ENCODE measurements at regions not wholly inside any gene's neighbourhood (a gene's known extent, or its start where the extent isn't known, plus 50 kb on each side); places are given as distances from the start of the nearest gene placed in this dataset.

GRCh38 chr7:25765110-25765655 is 386.8 kb upstream of the NFE2L3 start:
- DNase-seq (ENCODE audit: extremely low spot score) = no peak
- Histone ChIP-seq H3K4me3 (ENCODE audit: low read depth, low read length) (no peak overlapping the region), H3K27ac (ENCODE audit: low read depth) (no peak overlapping the region), H3K36me3 (ENCODE audit: insufficient read depth) (no peaks in the 10 kb centered on the region), H3K4me1 (ENCODE audit: insufficient read depth) (no peaks in the 10 kb centered on the region)
- WGBS = 81% methylated on average over 2 of the region's 2 CpGs

GRCh38 chr7:25770235-25770634 is 381.8 kb upstream of the NFE2L3 start:
- no peak for DNase-seq (ENCODE audit: extremely low spot score)
- 40% methylated on average over 4 of the region's 4 CpGs for WGBS
- Histone ChIP-seq H3K36me3 (ENCODE audit: insufficient read depth) (no peaks in the 10 kb centered on the region), H3K4me3 (ENCODE audit: low read depth, low read length) (no peak overlapping the region), H3K27ac (ENCODE audit: low read depth) (no peak overlapping the region), H3K4me1 (ENCODE audit: insufficient read depth) (no peaks in the 10 kb centered on the region)

GRCh38 chr7:25770670-25771069 is 381.3 kb upstream of the NFE2L3 start:
- DNase-seq (ENCODE audit: extremely low spot score) = no peak
- WGBS = 36% methylated on average over 3 of the region's 3 CpGs
- H3K27ac ChIP-seq (ENCODE audit: low read depth) = peak overlapping the region; percentile 23

GRCh38 chr7:25771491-25771890 is 380.5 kb upstream of the NFE2L3 start:
- Histone ChIP-seq H3K4me3 (ENCODE audit: low read depth, low read length) (no peak overlapping the region), H3K27ac (ENCODE audit: low read depth) (no peak overlapping the region), H3K36me3 (ENCODE audit: insufficient read depth) (no peaks in the 10 kb centered on the region), H3K4me1 (ENCODE audit: insufficient read depth) (no peaks in the 10 kb centered on the region)
- DNase-seq (ENCODE audit: extremely low spot score) = no peak
- 82% methylated on average over 4 of the region's 4 CpGs for WGBS

More at GRCh38 chr7:25770670-25771069, 381.3 kb upstream of the NFE2L3 start:
- H3K4me1 ChIP-seq (ENCODE audit: insufficient read depth) = no peaks in the 10 kb centered on the region
- no peaks in the 10 kb centered on the region for H3K36me3 ChIP-seq (ENCODE audit: insufficient read depth)
- H3K4me3 ChIP-seq (ENCODE audit: low read depth, low read length) = no peak overlapping the region

- no peak for DNase-seq (ENCODE audit: extremely low spot score)
- WGBS = 86% methylated on average over 4 of the region's 4 CpGs
- no peaks in the 10 kb centered on the region for H3K36me3 ChIP-seq (ENCODE audit: insufficient read depth)
- H3K4me1 ChIP-seq (ENCODE audit: insufficient read depth) = no peaks in the 10 kb centered on the region
- no peak overlapping the region for H3K4me3 ChIP-seq (ENCODE audit: low read depth, low read length)
- H3K27ac ChIP-seq (ENCODE audit: low read depth) = no peak overlapping the region
Observed at GRCh38 chr7:25772802-25773201, 379.2 kb upstream of the NFE2L3 start.

GRCh38 chr7:25774675-25775074 is 377.3 kb upstream of the NFE2L3 start:
- DNase-seq (ENCODE audit: extremely low spot score) = no peak
- Histone ChIP-seq H3K4me3 (ENCODE audit: low read depth, low read length) (no peak overlapping the region), H3K36me3 (ENCODE audit: insufficient read depth) (no peaks in the 10 kb centered on the region), H3K4me1 (ENCODE audit: insufficient read depth) (no peaks in the 10 kb centered on the region), H3K27ac (ENCODE audit: low read depth) (no peak overlapping the region)
- 97% methylated on average over 1 of the region's 1 CpG for WGBS

GRCh38 chr7:25775570-25775969 is 376.4 kb upstream of the NFE2L3 start:
- WGBS = 96% methylated on average over 4 of the region's 4 CpGs
- no peaks in the 10 kb centered on the region for H3K4me1 ChIP-seq (ENCODE audit: insufficient read depth)
- no peaks in the 10 kb centered on the region for H3K36me3 ChIP-seq (ENCODE audit: insufficient read depth)
- no peak overlapping the region for H3K4me3 ChIP-seq (ENCODE audit: low read depth, low read length)
- DNase-seq (ENCODE audit: extremely low spot score) = no peak
- H3K27ac ChIP-seq (ENCODE audit: low read depth) = peak overlapping the region; percentile 15

GRCh38 chr7:25775999-25776743 is 375.8 kb upstream of the NFE2L3 start:
- Histone ChIP-seq H3K27ac (ENCODE audit: low read depth) (peak overlapping the region; percentile 15), H3K36me3 (ENCODE audit: insufficient read depth) (no peaks in the 10 kb centered on the region), H3K4me1 (ENCODE audit: insufficient read depth) (no peaks in the 10 kb centered on the region), H3K4me3 (ENCODE audit: low read depth, low read length) (no peak overlapping the region)
- WGBS = 52% methylated on average over 3 of the region's 3 CpGs
- no peak for DNase-seq (ENCODE audit: extremely low spot score)

- no peak overlapping the region for H3K27ac ChIP-seq (ENCODE audit: low read depth)
- H3K4me1 ChIP-seq (ENCODE audit: insufficient read depth) = no peaks in the 10 kb centered on the region
- no peak overlapping the region for H3K4me3 ChIP-seq (ENCODE audit: low read depth, low read length)
- 75% methylated on average over 1 of the region's 1 CpG for WGBS
- no peaks in the 10 kb centered on the region for H3K36me3 ChIP-seq (ENCODE audit: insufficient read depth)
- DNase-seq (ENCODE audit: extremely low spot score) = no peak
Observed at GRCh38 chr7:25776744-25777123, 375.3 kb upstream of the NFE2L3 start.

GRCh38 chr7:25777969-25778708 is 373.9 kb upstream of the NFE2L3 start:
- no peak for DNase-seq (ENCODE audit: extremely low spot score)
- WGBS = 64% methylated on average over 11 of the region's 11 CpGs
- Histone ChIP-seq H3K4me1 (ENCODE audit: insufficient read depth) (no peaks in the 10 kb centered on the region), H3K27ac (ENCODE audit: low read depth) (no peak overlapping the region), H3K36me3 (ENCODE audit: insufficient read depth) (no peaks in the 10 kb centered on the region), H3K4me3 (ENCODE audit: low read depth, low read length) (no peak overlapping the region)

- H3K36me3 ChIP-seq (ENCODE audit: insufficient read depth) = no peaks in the 10 kb centered on the region
- no peak overlapping the region for H3K4me3 ChIP-seq (ENCODE audit: low read depth, low read length)
- DNase-seq (ENCODE audit: extremely low spot score) = no peak
- no peak overlapping the region for H3K27ac ChIP-seq (ENCODE audit: low read depth)
- WGBS = 99% methylated on average over 3 of the region's 3 CpGs
- H3K4me1 ChIP-seq (ENCODE audit: insufficient read depth) = no peaks in the 10 kb centered on the region
Observed at GRCh38 chr7:25779002-25779546, 372.9 kb upstream of the NFE2L3 start.

GRCh38 chr7:25780904-25781303 is 371.1 kb upstream of the NFE2L3 start:
- DNase-seq (ENCODE audit: extremely low spot score) = no peak
- Histone ChIP-seq H3K27ac (ENCODE audit: low read depth) (no peak overlapping the region), H3K4me3 (ENCODE audit: low read depth, low read length) (no peak overlapping the region), H3K36me3 (ENCODE audit: insufficient read depth) (no peaks in the 10 kb centered on the region), H3K4me1 (ENCODE audit: insufficient read depth) (no peaks in the 10 kb centered on the region)
- 95% methylated on average over 2 of the region's 2 CpGs for WGBS

- Histone ChIP-seq H3K4me1 (ENCODE audit: insufficient read depth) (no peaks in the 10 kb centered on the region), H3K27ac (ENCODE audit: low read depth) (no peak overlapping the region), H3K4me3 (ENCODE audit: low read depth, low read length) (no peak overlapping the region), H3K36me3 (ENCODE audit: insufficient read depth) (no peaks in the 10 kb centered on the region)
- DNase-seq (ENCODE audit: extremely low spot score) = no peak
- WGBS = 91% methylated on average over 1 of the region's 1 CpG
Observed at GRCh38 chr7:25781704-25782103, 370.3 kb upstream of the NFE2L3 start.

GRCh38 chr7:25786936-25787335 is 365.1 kb upstream of the NFE2L3 start:
- Histone ChIP-seq H3K36me3 (ENCODE audit: insufficient read depth) (no peaks in the 10 kb centered on the region), H3K27ac (ENCODE audit: low read depth) (no peak overlapping the region), H3K4me3 (ENCODE audit: low read depth, low read length) (no peak overlapping the region), H3K4me1 (ENCODE audit: insufficient read depth) (no peaks in the 10 kb centered on the region)
- DNase-seq (ENCODE audit: extremely low spot score) = no peak
- WGBS = 6% methylated on average over 1 of the region's 1 CpG

Data from urinary bladder (tissue), 3 donors.